Epithelial cell of proximal tubule (primary cell): ENCODE measurements at regions not wholly inside any gene's neighbourhood (a gene's known extent, or its start where the extent isn't known, plus 50 kb on each side); places are given as distances from the start of the nearest gene placed in this dataset.

Source experiments
- DNase-seq: peaks from one replicate; pipeline ENCODE4 v3.0.0-alpha.2; 2011; ENCODE audit warnings: low read depth
- H3K4me3 ChIP-seq: 2 replicates; pipeline ENCODE4 v1.5.1; 2011; ENCODE audit warnings: low read depth, mild to moderate bottlenecking, low read length
- CTCF ChIP-seq: conservative IDR thresholded peaks from 2 replicates; pipeline ENCODE4 v1.5.1; 2012; ENCODE audit warnings: low read depth, mild to moderate bottlenecking, low read length

DNA sequence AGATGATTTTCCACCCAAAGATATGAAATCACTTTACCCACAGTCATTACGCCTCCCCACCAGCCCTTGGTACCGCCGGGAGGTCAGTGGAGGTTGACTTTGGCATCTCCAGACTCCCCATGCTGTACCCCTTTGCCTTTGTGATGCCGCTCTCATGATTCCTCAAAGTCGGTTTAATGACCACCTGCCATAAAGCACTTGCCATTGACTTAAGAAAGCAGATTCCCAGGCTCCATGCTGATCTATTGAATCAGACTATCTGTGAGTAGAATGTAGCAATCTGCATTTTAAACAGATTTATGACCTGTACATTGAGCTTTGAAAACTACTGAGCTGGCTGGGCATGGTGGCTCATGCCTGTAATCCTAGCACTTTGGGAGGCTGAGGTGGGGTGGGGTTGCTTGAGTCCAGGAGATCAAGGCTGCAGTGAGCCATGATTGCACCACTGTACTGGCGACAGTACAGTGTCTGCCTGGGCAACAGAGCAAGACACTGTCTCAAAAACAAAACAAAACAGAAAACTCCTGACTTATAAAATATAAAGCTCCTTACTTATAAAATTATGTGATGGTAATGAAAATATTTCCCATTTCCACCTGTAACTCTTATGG lies 235.2 kb downstream of the KLF5 start:
- no peak for TF ChIP-seq CTCF
- DNase-seq = no peak
- no peak overlapping the region for H3K4me3 ChIP-seq

- no peak for DNase-seq
- H3K4me3 ChIP-seq = no peak overlapping the region
- no peak for TF ChIP-seq CTCF
Measured at GRCh38 chr13:73292127-73292526, 233.3 kb downstream of the KLF5 start.

DNA sequence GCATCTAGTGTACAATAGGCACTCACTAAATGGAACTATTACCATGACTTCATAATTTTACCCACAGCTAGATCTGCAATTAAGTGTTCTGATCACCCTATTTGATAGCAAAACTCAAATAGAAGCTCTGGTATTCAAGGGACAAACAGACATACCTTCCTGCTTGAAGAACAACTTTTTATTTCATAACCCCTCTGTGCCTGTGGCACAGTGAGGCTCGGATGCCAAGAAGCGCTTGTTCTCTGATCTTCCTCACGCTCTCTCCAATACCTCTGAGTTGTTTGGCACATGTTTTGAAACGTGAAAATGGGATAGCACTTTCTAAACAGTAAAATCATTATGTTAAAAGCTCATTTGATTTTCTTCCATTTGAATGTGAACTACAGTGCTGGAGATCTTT lies 232.0 kb downstream of the KLF5 start:
- no peak overlapping the region for H3K4me3 ChIP-seq
- no peak for DNase-seq
- no peak for TF ChIP-seq CTCF

GRCh38 chr13:73288596-73288995 lies 229.8 kb downstream of the KLF5 start:
- DNase-seq = no peak
- no peak overlapping the region for H3K4me3 ChIP-seq
- no peak for TF ChIP-seq CTCF

- no peak for DNase-seq
- TF ChIP-seq CTCF = no peak
Measured at GRCh38 chr13:73287831-73288230, 229.0 kb downstream of the KLF5 start.

GRCh38 chr13:73286942-73287620 lies 228.3 kb downstream of the KLF5 start:
- H3K4me3 ChIP-seq = no peak overlapping the region
- no peak for DNase-seq
- TF ChIP-seq CTCF = no peak

More at GRCh38 chr13:73287831-73288230, 229.0 kb downstream of the KLF5 start:
- no peak overlapping the region for H3K4me3 ChIP-seq

- H3K4me3 ChIP-seq = no peak overlapping the region
- no peak for DNase-seq
- TF ChIP-seq CTCF = peak; percentile 29
Measured at GRCh38 chr13:73286177-73286576, 227.4 kb downstream of the KLF5 start.
